ENCODE measurements at regions not wholly inside any gene's neighbourhood (a gene's known extent, or its start where the extent isn't known, plus 50 kb on each side); places are given as distances from the start of the nearest gene placed in this dataset.

DNA sequence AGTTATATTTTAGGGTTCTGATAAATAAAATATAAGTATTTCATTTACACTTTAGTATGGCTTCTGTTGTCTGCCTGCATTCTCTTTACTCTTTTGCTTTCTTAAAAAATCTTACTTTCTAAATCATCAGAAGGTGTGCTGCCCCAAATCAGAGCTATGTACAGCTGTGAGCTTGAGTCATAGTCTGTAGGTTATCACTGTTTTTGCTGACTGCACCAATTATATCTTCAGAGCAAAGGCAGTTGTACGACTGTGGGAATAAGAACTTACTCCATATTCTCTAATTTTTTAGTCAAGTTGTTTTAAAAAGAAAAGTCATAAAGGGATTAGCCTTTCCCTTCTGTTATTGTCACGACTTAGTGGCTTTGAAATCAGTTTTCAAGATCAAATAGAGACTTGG lies 1649.0 kb downstream of the HACE1 start:
- TF ChIP-seq, protein P1, sequence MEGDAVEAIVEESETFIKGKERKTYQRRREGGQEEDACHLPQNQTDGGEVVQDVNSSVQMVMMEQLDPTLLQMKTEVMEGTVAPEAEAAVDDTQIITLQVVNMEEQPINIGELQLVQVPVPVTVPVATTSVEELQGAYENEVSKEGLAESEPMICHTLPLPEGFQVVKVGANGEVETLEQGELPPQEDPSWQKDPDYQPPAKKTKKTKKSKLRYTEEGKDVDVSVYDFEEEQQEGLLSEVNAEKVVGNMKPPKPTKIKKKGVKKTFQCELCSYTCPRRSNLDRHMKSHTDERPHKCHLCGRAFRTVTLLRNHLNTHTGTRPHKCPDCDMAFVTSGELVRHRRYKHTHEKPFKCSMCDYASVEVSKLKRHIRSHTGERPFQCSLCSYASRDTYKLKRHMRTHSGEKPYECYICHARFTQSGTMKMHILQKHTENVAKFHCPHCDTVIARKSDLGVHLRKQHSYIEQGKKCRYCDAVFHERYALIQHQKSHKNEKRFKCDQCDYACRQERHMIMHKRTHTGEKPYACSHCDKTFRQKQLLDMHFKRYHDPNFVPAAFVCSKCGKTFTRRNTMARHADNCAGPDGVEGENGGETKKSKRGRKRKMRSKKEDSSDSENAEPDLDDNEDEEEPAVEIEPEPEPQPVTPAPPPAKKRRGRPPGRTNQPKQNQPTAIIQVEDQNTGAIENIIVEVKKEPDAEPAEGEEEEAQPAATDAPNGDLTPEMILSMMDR (IDR thresholded peaks at IDR 0.05) = no peak
- no peak for TF ChIP-seq SIN3A (IDR thresholded peaks at IDR 0.05; ENCODE audit: borderline replicate concordance, insufficient read depth, low read depth, low read length)

Measured in Panc1 (cell line).